Keratinocyte (primary cell): ENCODE measurements at regions not wholly inside any gene's neighbourhood (a gene's known extent, or its start where the extent isn't known, plus 50 kb on each side); places are given as distances from the start of the nearest gene placed in this dataset.
"Not testable (repeated sequence)": the region's sequence is repeated elsewhere in the genome, so short reads cannot be mapped to it uniquely, and the experiment has no call there.

Experiments
- DNase-seq: peaks from one replicate; pipeline ENCODE4 v3.0.0-alpha.2; 2011; ENCODE audit warnings: low read depth, missing footprints, low spot score
- FAIRE-seq: peaks from 2 replicates; lab custom pipeline; 2011; peaks lifted over from hg19 to GRCh38; lab: Jason Lieb, UNC
- H2AFZ ChIP-seq: 2 replicates; pipeline ENCODE4 v1.6.0; 2012; ENCODE audit warnings: low read length, control low read depth, inconsistent platforms; ENCODE audit not compliant: control insufficient read depth
- H3K27ac ChIP-seq: 2 replicates; pipeline ENCODE4 v1.5.1; 2011; ENCODE audit warnings: low read length; ENCODE audit not compliant: control insufficient read depth, insufficient read depth
- H3K27me3 ChIP-seq: 3 replicates; pipeline ENCODE4 v1.6.0; 2011; ENCODE audit warnings: low read length; ENCODE audit not compliant: control insufficient read depth, insufficient read depth; ENCODE audit errors: extremely low read depth
- H3K36me3 ChIP-seq, 2 experiments: 2 replicates in 1 of 2; 3 replicates in 1 of 2; pipeline ENCODE4 v1.5.1; 2011; ENCODE audit warnings: low read length in 2 of 2, mild to moderate bottlenecking in 1 of 2; ENCODE audit not compliant: control insufficient read depth in 2 of 2, insufficient read depth in 2 of 2; ENCODE audit errors: extremely low read depth in 1 of 2
- H3K4me1 ChIP-seq: 3 replicates; pipeline ENCODE4 v1.5.1; 2011; ENCODE audit warnings: low read length; ENCODE audit not compliant: control insufficient read depth, insufficient read depth; ENCODE audit errors: extremely low read depth
- H3K4me2 ChIP-seq: 3 replicates; pipeline ENCODE4 v1.6.0; 2011; ENCODE audit warnings: low read depth, low read length; ENCODE audit not compliant: control insufficient read depth, insufficient read depth; ENCODE audit errors: extremely low read depth
- H3K4me3 ChIP-seq, 3 experiments: fragments of 200-600 bp in 1 of 3; sonication (generic) in 1 of 3; 2 replicates in 2 of 3; 3 replicates in 1 of 3; pipeline ENCODE4 v1.5.1; 2011 to 2016; ENCODE audit warnings: low read length in 3 of 3, mild to moderate bottlenecking in 3 of 3, control low read depth in 2 of 3, inconsistent platforms in 1 of 3, low read depth in 1 of 3, mixed read lengths in 1 of 3, mixed run types in 1 of 3, moderate library complexity in 1 of 3; ENCODE audit not compliant: control insufficient read depth in 2 of 3, insufficient read depth in 2 of 3; ENCODE audit errors: extremely low read depth in 1 of 3
- H3K79me2 ChIP-seq: 2 replicates; pipeline ENCODE4 v1.6.0; 2012; ENCODE audit warnings: low read length; ENCODE audit not compliant: control insufficient read depth, insufficient read depth
- H3K9ac ChIP-seq: 3 replicates; pipeline ENCODE4 v1.6.0; 2011; ENCODE audit warnings: low read length; ENCODE audit not compliant: control insufficient read depth, insufficient read depth; ENCODE audit errors: extremely low read depth
- H3K9me1 ChIP-seq: 3 replicates; pipeline ENCODE4 v1.6.0; 2011; ENCODE audit warnings: low read length; ENCODE audit not compliant: control insufficient read depth, insufficient read depth; ENCODE audit errors: extremely low read depth
- H3K9me3 ChIP-seq: 2 replicates; pipeline ENCODE4 v1.5.1; 2012; ENCODE audit warnings: low read depth, low read length; ENCODE audit not compliant: control insufficient read depth
- H4K20me1 ChIP-seq: 3 replicates; pipeline ENCODE4 v1.6.0; 2011; ENCODE audit warnings: low read length; ENCODE audit not compliant: control insufficient read depth, insufficient read depth; ENCODE audit errors: extremely low read depth
- EZH2 ChIP-seq: IDR thresholded peaks from one replicate; pipeline ENCODE4 v1.6.1; 2012; ENCODE audit warnings: inconsistent platforms, mild to moderate bottlenecking, low read length, moderate library complexity
- dilution Hi-C: fragments of 300-500 bp; cut with MboI; formaldehyde crosslinking; loops from one replicate; pipeline ENCODE4 v1.7.0; 2020; ENCODE audit warnings: low sequenced_read_pairs; ENCODE audit not compliant: extremely low pct_ligation_motif_present
- TF ChIP-seq, protein P1 (sequence below), 3 experiments: IDR thresholded peaks in 1 of 3; conservative IDR thresholded peaks in 1 of 3; optimal IDR thresholded peaks in 1 of 3; 2 replicates in 2 of 3; 3 replicates in 1 of 3; pipeline versions ENCODE3 to v1.5.1; 2011; ENCODE audit warnings: low read length in 3 of 3, mild to moderate bottlenecking in 3 of 3, moderate library complexity in 2 of 3, control low read depth in 1 of 3, inconsistent platforms in 1 of 3; ENCODE audit not compliant: insufficient read depth in 2 of 3; ENCODE audit errors: extremely low read depth in 1 of 3

DNA sequence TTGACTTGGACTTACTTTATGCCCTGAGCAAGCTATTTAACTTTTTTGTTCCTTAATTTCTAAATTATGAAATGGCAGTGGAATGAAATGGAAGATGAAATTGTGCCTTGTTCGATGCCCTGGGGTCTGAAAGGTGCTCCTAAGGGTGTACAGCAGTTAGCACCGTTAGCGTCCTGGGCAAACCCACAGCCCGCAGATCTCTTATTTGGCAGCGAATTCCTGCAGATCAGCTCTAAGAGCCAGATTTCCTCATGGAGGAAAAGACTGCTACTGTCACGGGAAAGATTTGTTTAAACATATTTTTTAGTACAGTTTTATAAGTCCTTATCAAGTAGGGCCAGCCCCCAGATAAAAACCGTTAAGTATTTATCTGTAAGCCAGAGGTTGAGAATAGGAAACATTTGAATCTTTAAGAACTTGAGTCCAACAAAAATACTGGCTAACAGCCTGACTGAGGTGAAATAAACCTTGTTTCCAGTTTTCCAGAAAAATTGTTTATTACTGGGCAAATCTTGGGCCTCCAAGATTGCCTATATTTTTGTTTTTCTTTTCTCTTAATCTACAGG is 216.5 kb upstream of the DMRT1 start:
- FAIRE-seq = no peak
- dilution Hi-C loops = no loop called here

GRCh38 chr9:625613-626012 is 215.9 kb upstream of the DMRT1 start:
- H3K36me3 ChIP-seq = no peaks in the 10 kb centered on the region
- H3K27me3 ChIP-seq = no peaks in the 10 kb centered on the region
- H3K9me1 ChIP-seq = no peaks in the 10 kb centered on the region
- H3K4me3 ChIP-seq = no peak overlapping the region
- no peak for TF ChIP-seq EZH2
- H3K27ac ChIP-seq = no peak overlapping the region
- H4K20me1 ChIP-seq = no peaks in the 10 kb centered on the region
- H2AFZ ChIP-seq = no peak overlapping the region
- FAIRE-seq = no peak
- H3K79me2 ChIP-seq = no peaks in the 10 kb centered on the region
- H3K9me3 ChIP-seq = no peaks in the 10 kb centered on the region
- H3K9ac ChIP-seq = no peak overlapping the region
- H3K4me2 ChIP-seq = no peak overlapping the region
- no peaks in the 10 kb centered on the region for H3K4me1 ChIP-seq
- dilution Hi-C loops = no loop called here
- DNase-seq = no peak

More for the DNA sequence above, 216.5 kb upstream of the DMRT1 start:
- no peak for DNase-seq
- Histone ChIP-seq H3K4me3 (no peak overlapping the region), H3K9me3 (no peaks in the 10 kb centered on the region), H3K79me2 (no peaks in the 10 kb centered on the region), H3K9ac (no peak overlapping the region), H2AFZ (no peak overlapping the region), H4K20me1 (no peaks in the 10 kb centered on the region), H3K9me1 (no peaks in the 10 kb centered on the region), H3K4me2 (no peak overlapping the region), H3K4me1 (no peaks in the 10 kb centered on the region), H3K36me3 (no peaks in the 10 kb centered on the region), H3K27me3 (no peaks in the 10 kb centered on the region), H3K27ac (no peak overlapping the region)
- TF ChIP-seq EZH2 = no peak
- TF ChIP-seq, protein P1, sequence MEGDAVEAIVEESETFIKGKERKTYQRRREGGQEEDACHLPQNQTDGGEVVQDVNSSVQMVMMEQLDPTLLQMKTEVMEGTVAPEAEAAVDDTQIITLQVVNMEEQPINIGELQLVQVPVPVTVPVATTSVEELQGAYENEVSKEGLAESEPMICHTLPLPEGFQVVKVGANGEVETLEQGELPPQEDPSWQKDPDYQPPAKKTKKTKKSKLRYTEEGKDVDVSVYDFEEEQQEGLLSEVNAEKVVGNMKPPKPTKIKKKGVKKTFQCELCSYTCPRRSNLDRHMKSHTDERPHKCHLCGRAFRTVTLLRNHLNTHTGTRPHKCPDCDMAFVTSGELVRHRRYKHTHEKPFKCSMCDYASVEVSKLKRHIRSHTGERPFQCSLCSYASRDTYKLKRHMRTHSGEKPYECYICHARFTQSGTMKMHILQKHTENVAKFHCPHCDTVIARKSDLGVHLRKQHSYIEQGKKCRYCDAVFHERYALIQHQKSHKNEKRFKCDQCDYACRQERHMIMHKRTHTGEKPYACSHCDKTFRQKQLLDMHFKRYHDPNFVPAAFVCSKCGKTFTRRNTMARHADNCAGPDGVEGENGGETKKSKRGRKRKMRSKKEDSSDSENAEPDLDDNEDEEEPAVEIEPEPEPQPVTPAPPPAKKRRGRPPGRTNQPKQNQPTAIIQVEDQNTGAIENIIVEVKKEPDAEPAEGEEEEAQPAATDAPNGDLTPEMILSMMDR (optimal IDR thresholded peaks at IDR 0.05 in 1 of 3, IDR thresholded peaks at IDR 0.05 in 1 of 3, conservative IDR thresholded peaks at IDR 0.05 in 1 of 3; ENCODE audit: extremely low read depth in 1 of 3, insufficient read depth in 2 of 3, low read length in 3 of 3) = no peak

DNA sequence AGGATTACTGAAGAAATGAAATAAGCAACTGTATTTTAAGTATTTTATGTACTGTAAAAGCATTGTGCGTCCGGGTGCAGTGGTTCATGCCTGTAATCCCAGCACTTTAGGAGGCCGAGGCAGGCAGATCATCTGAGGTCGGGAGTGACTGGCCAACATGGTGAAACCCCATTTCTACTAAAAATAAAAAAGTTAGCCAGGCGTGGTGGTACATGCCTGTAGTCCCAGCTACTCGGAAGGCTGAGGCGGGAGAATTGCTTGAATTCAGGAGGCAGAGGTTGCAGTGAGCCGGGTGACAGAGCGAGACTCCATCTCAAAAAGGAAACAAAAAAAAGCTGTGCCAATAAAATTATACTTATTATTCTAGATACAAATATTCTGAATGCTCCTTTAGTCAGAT is 215.4 kb upstream of the DMRT1 start:
- FAIRE-seq, H3K9me1 ChIP-seq, H2AFZ ChIP-seq, H3K79me2 ChIP-seq, H3K4me3 ChIP-seq, H4K20me1 ChIP-seq, H3K36me3 ChIP-seq, H3K27ac ChIP-seq, H3K4me1 ChIP-seq, H3K4me2 ChIP-seq, H3K9me3 ChIP-seq, H3K27me3 ChIP-seq, dilution Hi-C loops, H3K9ac ChIP-seq, DNase-seq: not testable (repeated sequence)
